PC-3 (cell line): ENCODE measurements at regions not wholly inside any gene's neighbourhood (a gene's known extent, or its start where the extent isn't known, plus 50 kb on each side); places are given as distances from the start of the nearest gene placed in this dataset.

Experiments used
- CTCF ChIP-seq: fragments of 300-600 bp; sonication (generic); conservative IDR thresholded peaks from 2 replicates; pipeline ENCODE4 v1.5.1; 2017; ENCODE audit warnings: antibody characterized with exemption, low read depth, mild to moderate bottlenecking, low read length
- EZH2 ChIP-seq: fragments of 300-600 bp; sonication (generic); IDR thresholded peaks from one replicate; pipeline ENCODE4 v1.6.1; 2017; ENCODE audit warnings: antibody characterized with exemption, mild to moderate bottlenecking, low read length; ENCODE audit not compliant: unreplicated experiment
- EZH2phosphoT487 ChIP-seq: fragments of 300-600 bp; sonication (generic); IDR thresholded peaks from 2 replicates; pipeline ENCODE4 v1.6.1; 2018; ENCODE audit warnings: mild to moderate bottlenecking, antibody characterized with exemption, low read length, borderline replicate concordance

GRCh38 chrX:33725535-33726210 lies 406.4 kb downstream of the FAM47A start:
- no peak for TF ChIP-seq CTCF
- TF ChIP-seq EZH2, result no peak
- no peak for TF ChIP-seq EZH2phosphoT487
